Fibroblast of lung (primary cell): ENCODE measurements at regions not wholly inside any gene's neighbourhood (a gene's known extent, or its start where the extent isn't known, plus 50 kb on each side); places are given as distances from the start of the nearest gene placed in this dataset.
"Not testable (repeated sequence)": the region's sequence is repeated elsewhere in the genome, so short reads cannot be mapped to it uniquely, and the experiment has no call there.

ENCODE experiments used
- DNase-seq, 2 donors: peaks; one replicate each; pipeline versions ENCODE4 v3.0.0 to v3.0.0-alpha.2; 2010; ENCODE audit warnings: low read depth in 2 of 2
- H2AFZ ChIP-seq: 2 replicates; pipeline ENCODE4 v1.5.1; 2012; ENCODE audit warnings: low read length, control low read depth, inconsistent platforms
- H3K27ac ChIP-seq: 2 replicates; pipeline ENCODE4 v1.5.1; 2011; ENCODE audit warnings: low read length, control low read depth; ENCODE audit not compliant: insufficient read depth
- H3K27me3 ChIP-seq: 2 replicates; pipeline ENCODE4 v1.5.1; 2011; ENCODE audit warnings: mild to moderate bottlenecking, low read length; ENCODE audit not compliant: control insufficient read depth, insufficient read depth
- H3K36me3 ChIP-seq: 2 replicates; pipeline ENCODE4 v1.5.1; 2011; ENCODE audit warnings: low read length; ENCODE audit not compliant: control insufficient read depth, insufficient read depth
- H3K4me1 ChIP-seq: 2 replicates; pipeline ENCODE4 v1.5.1; 2011; ENCODE audit warnings: low read length; ENCODE audit not compliant: control insufficient read depth, insufficient read depth; ENCODE audit errors: extremely low read depth
- H3K4me2 ChIP-seq: 2 replicates; pipeline ENCODE4 v1.5.1; 2011; ENCODE audit warnings: low read length, control low read depth; ENCODE audit not compliant: insufficient read depth; ENCODE audit errors: extremely low read depth
- H3K4me3 ChIP-seq, 4 experiments: fragments of 200-600 bp in 1 of 4; sonication (generic) in 1 of 4; replicated peaks in 1 of 4; 2 replicates each; pipeline ENCODE4 v1.5.1; 2011 to 2016; ENCODE audit warnings: low read length in 4 of 4, low read depth in 3 of 4, mild to moderate bottlenecking in 3 of 4, control low read depth in 2 of 4, inconsistent platforms in 1 of 4, mixed read lengths in 1 of 4; ENCODE audit not compliant: insufficient read depth in 1 of 4; ENCODE audit errors: control extremely low read depth in 1 of 4
- H3K79me2 ChIP-seq: 2 replicates; pipeline ENCODE4 v1.5.1; 2012; ENCODE audit warnings: mild to moderate bottlenecking, low read length, inconsistent platforms; ENCODE audit not compliant: control insufficient read depth, insufficient read depth
- H3K9ac ChIP-seq: 2 replicates; pipeline ENCODE4 v1.5.1; 2011; ENCODE audit warnings: mild to moderate bottlenecking, low read length, control low read depth; ENCODE audit not compliant: insufficient read depth
- H3K9me3 ChIP-seq: 2 replicates; pipeline ENCODE4 v1.5.1; 2012; ENCODE audit warnings: low read depth, low read length; ENCODE audit not compliant: control insufficient read depth, insufficient read depth
- H4K20me1 ChIP-seq: 2 replicates; pipeline ENCODE4 v1.5.1; 2011; ENCODE audit warnings: low read length; ENCODE audit not compliant: control insufficient read depth, insufficient read depth; ENCODE audit errors: extremely low read depth
- EZH2 ChIP-seq: IDR thresholded peaks from 2 replicates; pipeline ENCODE4 v1.5.1; 2012; ENCODE audit warnings: low read length, control low read depth, mild to moderate bottlenecking; ENCODE audit errors: missing control alignments
- TF ChIP-seq, protein P1 (sequence below), 2 donors: IDR thresholded peaks in 1 of 2; conservative IDR thresholded peaks in 1 of 2; 1 replicate in 1 of 2; 2 replicates in 1 of 2; pipeline ENCODE4 v1.5.1; 2011 to 2012; ENCODE audit warnings: low read length in 2 of 2, control low read depth in 1 of 2, inconsistent platforms in 1 of 2, low read depth in 1 of 2, mild to moderate bottlenecking in 1 of 2

DNA sequence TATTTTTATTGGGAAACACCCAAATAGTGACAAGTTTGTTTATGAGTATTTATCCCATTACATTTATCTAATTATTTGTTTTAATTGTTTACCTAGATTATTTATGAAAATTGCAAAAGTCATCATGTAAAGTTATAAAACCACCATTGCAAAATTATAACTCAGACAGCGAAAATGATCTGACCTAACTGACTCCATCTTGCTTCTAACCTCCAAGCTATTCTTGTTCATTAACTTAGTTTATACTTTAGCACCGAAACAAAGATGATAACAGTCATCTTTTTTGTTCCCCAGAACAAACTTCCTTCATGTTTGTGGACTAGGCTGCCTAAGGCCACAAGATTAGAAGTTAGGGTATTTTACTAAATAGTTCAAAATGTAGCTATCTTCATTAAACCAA lies 190.8 kb downstream of the FASLG start:
- H3K4me2 ChIP-seq = no peak overlapping the region
- H3K9ac ChIP-seq = no peak overlapping the region
- no peaks in the 10 kb centered on the region for H3K79me2 ChIP-seq
- no peak overlapping the region for H2AFZ ChIP-seq
- no peaks in the 10 kb centered on the region for H4K20me1 ChIP-seq
- H3K4me3 ChIP-seq = no peak overlapping the region
- H3K4me1 ChIP-seq = no peaks in the 10 kb centered on the region
- H3K27ac ChIP-seq = no peak overlapping the region
- no peaks in the 10 kb centered on the region for H3K36me3 ChIP-seq
- DNase-seq = no peak
- H3K9me3 ChIP-seq = no peaks in the 10 kb centered on the region
- H3K27me3 ChIP-seq = no peaks in the 10 kb centered on the region
- TF ChIP-seq, protein P1, sequence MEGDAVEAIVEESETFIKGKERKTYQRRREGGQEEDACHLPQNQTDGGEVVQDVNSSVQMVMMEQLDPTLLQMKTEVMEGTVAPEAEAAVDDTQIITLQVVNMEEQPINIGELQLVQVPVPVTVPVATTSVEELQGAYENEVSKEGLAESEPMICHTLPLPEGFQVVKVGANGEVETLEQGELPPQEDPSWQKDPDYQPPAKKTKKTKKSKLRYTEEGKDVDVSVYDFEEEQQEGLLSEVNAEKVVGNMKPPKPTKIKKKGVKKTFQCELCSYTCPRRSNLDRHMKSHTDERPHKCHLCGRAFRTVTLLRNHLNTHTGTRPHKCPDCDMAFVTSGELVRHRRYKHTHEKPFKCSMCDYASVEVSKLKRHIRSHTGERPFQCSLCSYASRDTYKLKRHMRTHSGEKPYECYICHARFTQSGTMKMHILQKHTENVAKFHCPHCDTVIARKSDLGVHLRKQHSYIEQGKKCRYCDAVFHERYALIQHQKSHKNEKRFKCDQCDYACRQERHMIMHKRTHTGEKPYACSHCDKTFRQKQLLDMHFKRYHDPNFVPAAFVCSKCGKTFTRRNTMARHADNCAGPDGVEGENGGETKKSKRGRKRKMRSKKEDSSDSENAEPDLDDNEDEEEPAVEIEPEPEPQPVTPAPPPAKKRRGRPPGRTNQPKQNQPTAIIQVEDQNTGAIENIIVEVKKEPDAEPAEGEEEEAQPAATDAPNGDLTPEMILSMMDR (conservative IDR thresholded peaks at IDR 0.05 in 1 of 2, IDR thresholded peaks at IDR 0.05 in 1 of 2; ENCODE audit: low read depth in 1 of 2, low read length in 2 of 2) = no peak
- TF ChIP-seq EZH2 = no peak

GRCh38 chr1:172851077-172851476 lies 192.2 kb downstream of the FASLG start:
- Histone ChIP-seq H3K9me3 (no peaks in the 10 kb centered on the region), H3K4me3 (no peak overlapping the region), H3K4me2 (no peak overlapping the region), H4K20me1 (no peaks in the 10 kb centered on the region), H2AFZ (peak overlapping the region; percentile 1), H3K79me2 (no peaks in the 10 kb centered on the region), H3K4me1 (no peaks in the 10 kb centered on the region), H3K27me3 (no peaks in the 10 kb centered on the region), H3K9ac (no peak overlapping the region), H3K36me3 (no peaks in the 10 kb centered on the region), H3K27ac (no peak overlapping the region)
- DNase-seq = no peak
- TF ChIP-seq, protein P1 (conservative IDR thresholded peaks at IDR 0.05 in 1 of 2, IDR thresholded peaks at IDR 0.05 in 1 of 2; ENCODE audit: low read depth in 1 of 2, low read length in 2 of 2) = no peak
- no peak for TF ChIP-seq EZH2

DNA sequence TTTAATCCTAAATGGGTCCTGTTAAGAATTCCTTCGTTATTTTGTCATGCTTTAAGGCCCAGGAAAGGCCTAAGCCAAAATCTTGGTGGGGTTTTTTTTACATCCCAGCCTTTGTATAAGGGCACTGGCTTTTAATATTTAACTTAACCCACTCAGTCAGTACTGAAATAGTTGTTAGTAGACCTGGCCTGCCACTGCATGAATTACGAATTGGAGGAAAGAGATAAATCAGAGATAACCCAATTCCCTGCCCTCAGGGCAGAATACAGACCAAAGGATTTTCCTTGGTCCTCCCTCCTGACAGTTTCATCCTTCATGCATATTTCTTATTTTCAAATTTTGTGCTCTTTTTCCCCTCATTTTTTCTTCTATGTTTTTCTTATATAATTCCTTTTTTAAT lies 193.0 kb downstream of the FASLG start:
- no peaks in the 10 kb centered on the region for H3K79me2 ChIP-seq
- no peak overlapping the region for H3K4me3 ChIP-seq
- H4K20me1 ChIP-seq = no peaks in the 10 kb centered on the region
- H3K27ac ChIP-seq = no peak overlapping the region
- TF ChIP-seq, protein P1 (conservative IDR thresholded peaks at IDR 0.05 in 1 of 2, IDR thresholded peaks at IDR 0.05 in 1 of 2; ENCODE audit: low read depth in 1 of 2, low read length in 2 of 2) = no peak
- TF ChIP-seq EZH2 = no peak
- H3K36me3 ChIP-seq = no peaks in the 10 kb centered on the region
- no peaks in the 10 kb centered on the region for H3K27me3 ChIP-seq
- H2AFZ ChIP-seq = no peak overlapping the region
- DNase-seq = no peak
- H3K4me2 ChIP-seq = no peak overlapping the region
- H3K9me3 ChIP-seq = no peaks in the 10 kb centered on the region
- H3K4me1 ChIP-seq = no peaks in the 10 kb centered on the region
- no peak overlapping the region for H3K9ac ChIP-seq

- DNase-seq, H3K79me2 ChIP-seq, H3K27me3 ChIP-seq, H3K27ac ChIP-seq, H3K4me3 ChIP-seq, H3K36me3 ChIP-seq, H3K4me2 ChIP-seq, H3K4me1 ChIP-seq, H3K9me3 ChIP-seq, H3K9ac ChIP-seq, H4K20me1 ChIP-seq, H2AFZ ChIP-seq: not testable (repeated sequence)
These were observed 194.8 kb downstream of the TNFSF18 start for GRCh38 chr1:172855983-172856382.
